ENCODE measurements at regions not wholly inside any gene's neighbourhood (a gene's known extent, or its start where the extent isn't known, plus 50 kb on each side); places are given as distances from the start of the nearest gene placed in this dataset.
A peak's percentile ranks its signal among the peaks of the same experiment; 100 is the strongest.

GRCh38 chr4:174170906-174171305, 112.6 kb downstream of the FBXO8 start:
- Histone ChIP-seq H3K27me3 (ENCODE audit: control insufficient read depth, insufficient read depth, low read length) (no peaks in the 10 kb centered on the region), H3K4me3 (ENCODE audit: low read depth, low read length) (no peak overlapping the region), H3K36me3 (ENCODE audit: control insufficient read depth, insufficient read depth, low read length) (no peaks in the 10 kb centered on the region)
- FAIRE-seq (no peak), DNase-seq (ENCODE audit: low read depth) (no peak)
- TF ChIP-seq CTCF (IDR thresholded peaks at IDR 0.05; ENCODE audit: insufficient read depth, low read length, severe bottlenecking) = no peak

- Histone ChIP-seq H3K4me3 (ENCODE audit: low read depth, low read length) (no peak overlapping the region), H3K27me3 (ENCODE audit: control insufficient read depth, insufficient read depth, low read length) (no peaks in the 10 kb centered on the region), H3K36me3 (ENCODE audit: control insufficient read depth, insufficient read depth, low read length) (no peaks in the 10 kb centered on the region)
- FAIRE-seq (no peak), DNase-seq (ENCODE audit: low read depth) (no peak)
- no peak for TF ChIP-seq CTCF (IDR thresholded peaks at IDR 0.05; ENCODE audit: insufficient read depth, low read length, severe bottlenecking)
Measured at GRCh38 chr4:174170091-174170490, 113.4 kb downstream of the FBXO8 start.

GRCh38 chr4:174157106-174157607, 126.3 kb downstream of the FBXO8 start:
- H3K27me3 ChIP-seq (ENCODE audit: control insufficient read depth, insufficient read depth, low read length) = no peaks in the 10 kb centered on the region
- FAIRE-seq (no peak), DNase-seq (ENCODE audit: low read depth) (no peak)
- H3K36me3 ChIP-seq (ENCODE audit: control insufficient read depth, insufficient read depth, low read length) = no peaks in the 10 kb centered on the region
- no peak overlapping the region for H3K4me3 ChIP-seq (ENCODE audit: low read depth, low read length)
- TF ChIP-seq CTCF (IDR thresholded peaks at IDR 0.05; ENCODE audit: insufficient read depth, low read length, severe bottlenecking) = no peak

GRCh38 chr4:174156239-174156826, 127.1 kb downstream of the FBXO8 start:
- no peak for FAIRE-seq
- DNase-seq (ENCODE audit: low read depth) = peak; percentile 51
- no peaks in the 10 kb centered on the region for H3K27me3 ChIP-seq (ENCODE audit: control insufficient read depth, insufficient read depth, low read length)
- H3K4me3 ChIP-seq (ENCODE audit: low read depth, low read length) = no peak overlapping the region
- H3K36me3 ChIP-seq (ENCODE audit: control insufficient read depth, insufficient read depth, low read length) = no peaks in the 10 kb centered on the region
- peak; percentile 61 for TF ChIP-seq CTCF (IDR thresholded peaks at IDR 0.05; ENCODE audit: insufficient read depth, low read length, severe bottlenecking)

- no peak for TF ChIP-seq CTCF (IDR thresholded peaks at IDR 0.05; ENCODE audit: insufficient read depth, low read length, severe bottlenecking)
- H3K36me3 ChIP-seq (ENCODE audit: control insufficient read depth, insufficient read depth, low read length) = no peaks in the 10 kb centered on the region
- no peak overlapping the region for H3K4me3 ChIP-seq (ENCODE audit: low read depth, low read length)
- H3K27me3 ChIP-seq (ENCODE audit: control insufficient read depth, insufficient read depth, low read length) = no peaks in the 10 kb centered on the region
- DNase-seq (ENCODE audit: low read depth) (peak; percentile 57), FAIRE-seq (no peak)
Measured at GRCh38 chr4:174154215-174154854, 129.1 kb downstream of the FBXO8 start.

Data from bronchial epithelial cell (primary cell).